Stimulated activated CD8-positive, alpha-beta memory T cell treated with anti-CD3 and anti-CD28 coated beads, Interleukin-4, amount 100 ng/mL, for 48 hours (primary cell): ENCODE measurements at regions not wholly inside any gene's neighbourhood (a gene's known extent, or its start where the extent isn't known, plus 50 kb on each side); places are given as distances from the start of the nearest gene placed in this dataset.

ENCODE experiments used
- DNase-seq: peaks from one replicate; pipeline ENCODE4 v3.0.0-alpha.2; 2020

DNA sequence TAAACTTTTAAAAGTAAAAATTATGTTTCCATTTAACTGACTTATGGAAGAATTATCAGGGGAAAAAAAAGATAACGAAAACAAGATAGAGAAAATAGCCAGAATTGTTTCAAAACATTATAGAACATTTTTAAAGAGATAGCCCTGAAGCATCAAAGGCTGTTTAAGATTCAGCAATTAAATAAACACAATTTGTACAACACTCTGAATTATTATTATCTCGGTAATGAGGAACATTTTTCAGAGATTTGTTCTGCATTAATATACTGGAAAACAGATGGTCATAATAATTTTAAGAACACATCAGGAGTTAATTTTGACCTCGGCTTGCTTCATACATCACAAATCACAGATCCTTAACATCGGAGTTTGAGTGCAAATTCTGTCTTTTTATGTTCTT, 643.8 kb downstream of the SORCS1 start:
- no peak for DNase-seq

DNA sequence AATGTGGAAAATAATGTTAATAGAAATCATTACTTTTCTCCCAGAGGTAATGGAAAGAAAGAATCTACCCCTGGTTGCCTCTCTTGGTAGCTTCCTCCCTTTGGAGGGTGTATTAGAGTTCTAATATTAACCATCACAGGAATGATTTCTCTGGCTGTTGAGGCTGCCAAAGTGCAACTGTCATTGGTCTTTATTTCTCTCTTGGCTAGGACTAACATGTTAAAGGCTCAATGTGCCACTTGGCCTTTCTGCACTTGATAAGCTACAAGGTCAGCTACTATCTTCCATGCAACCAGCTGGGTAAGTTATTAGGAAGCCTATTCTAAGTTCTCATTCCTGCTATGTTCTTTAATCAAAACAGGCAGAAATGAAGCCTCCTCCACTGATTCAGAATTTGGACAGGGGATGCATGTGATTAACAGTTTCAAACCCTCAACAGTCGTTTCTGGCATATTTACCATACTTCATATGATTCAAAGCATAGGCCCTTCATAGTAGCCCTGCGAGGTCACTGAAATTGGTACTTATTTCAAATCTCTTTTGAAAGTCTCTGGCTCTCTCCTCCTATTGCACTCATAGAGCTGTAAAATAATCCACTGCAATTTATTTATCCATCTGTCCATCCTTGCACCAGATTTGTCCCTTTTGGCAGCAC, 645.0 kb downstream of the SORCS1 start:
- no peak for DNase-seq

DNA sequence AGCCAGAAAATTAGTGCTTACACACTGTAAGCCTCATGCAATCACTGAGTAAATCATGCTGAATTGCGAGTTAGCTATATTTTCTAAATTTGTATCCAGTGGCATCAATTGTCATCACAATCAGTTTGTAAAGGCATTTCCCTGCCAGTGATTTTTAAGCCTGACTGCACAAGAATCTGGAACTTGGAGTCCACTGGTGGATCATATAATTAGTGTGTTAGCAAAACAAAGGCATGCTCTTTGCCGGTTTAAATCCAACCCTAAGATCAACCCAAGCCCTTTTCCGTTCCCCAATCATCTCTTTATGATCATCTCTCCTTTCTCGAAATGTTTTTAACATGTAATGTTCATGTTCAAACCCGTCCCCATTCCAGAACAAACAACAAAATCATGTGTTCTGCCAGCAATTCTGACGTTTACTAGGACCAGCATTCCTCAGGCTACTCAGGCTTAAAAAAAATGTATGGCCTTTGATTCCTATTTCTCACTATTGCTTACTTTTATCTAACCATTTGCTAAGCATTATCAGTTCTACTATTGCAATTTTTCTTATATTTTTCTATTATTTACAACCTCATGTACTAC, 649.2 kb downstream of the SORCS1 start:
- DNase-seq, result no peak

DNA sequence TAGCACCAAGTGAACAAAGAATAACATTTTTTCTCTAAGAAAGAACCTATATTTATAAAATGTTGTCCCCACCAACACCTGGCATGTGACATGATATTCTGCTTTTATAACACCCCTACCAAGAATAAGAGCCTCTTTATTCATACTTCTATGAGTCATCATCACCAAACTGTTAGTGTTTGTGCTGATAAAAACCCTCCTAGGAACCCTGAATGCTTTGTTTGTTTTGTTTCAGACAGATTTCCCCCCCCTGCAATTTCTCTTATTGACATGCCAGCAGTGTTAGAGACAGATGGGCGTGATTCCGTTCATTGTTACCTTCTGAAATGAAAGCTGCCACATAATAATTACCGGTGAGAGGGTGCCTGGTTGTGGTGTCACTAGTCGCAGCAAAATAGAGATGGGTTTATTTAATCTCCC, 651.1 kb downstream of the SORCS1 start:
- DNase-seq, result no peak

DNA sequence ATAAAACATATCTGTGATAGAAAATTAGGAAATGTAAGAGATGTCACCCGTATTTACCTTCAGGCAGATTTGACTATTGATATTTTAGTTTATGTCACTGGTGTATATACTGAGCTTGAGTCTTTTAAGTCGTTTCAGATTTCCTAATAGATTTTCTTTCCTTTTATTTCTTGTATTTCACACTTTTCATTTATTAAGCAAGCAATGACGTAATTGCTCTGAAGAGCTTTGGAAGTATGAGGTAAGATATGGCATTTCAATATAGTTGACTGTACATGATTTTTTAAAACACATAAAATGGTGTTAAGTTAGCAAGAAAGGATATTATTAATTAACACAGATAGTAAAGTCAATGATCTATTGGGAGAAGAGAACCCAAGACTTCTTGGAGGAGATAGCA, 652.6 kb downstream of the SORCS1 start:
- no peak for DNase-seq

DNA sequence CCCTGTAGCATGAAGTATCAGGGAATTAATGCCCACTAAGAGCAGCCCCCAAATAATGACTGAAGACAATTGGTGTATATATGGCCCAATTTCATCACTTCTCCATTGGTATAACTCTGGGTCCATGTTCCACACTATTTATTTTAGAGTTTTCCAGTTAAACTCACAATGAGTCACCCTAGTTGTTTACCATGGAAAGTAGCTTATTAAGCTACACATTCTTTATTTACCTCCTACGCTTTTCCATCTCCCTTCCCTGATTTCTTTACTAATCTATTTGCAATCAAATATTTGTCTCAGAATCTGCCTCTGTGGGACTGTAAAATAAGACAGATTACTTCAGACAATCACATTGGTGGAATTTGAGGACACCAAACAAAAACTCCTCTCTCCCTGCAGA, 655.6 kb downstream of the SORCS1 start:
- no peak for DNase-seq

DNA sequence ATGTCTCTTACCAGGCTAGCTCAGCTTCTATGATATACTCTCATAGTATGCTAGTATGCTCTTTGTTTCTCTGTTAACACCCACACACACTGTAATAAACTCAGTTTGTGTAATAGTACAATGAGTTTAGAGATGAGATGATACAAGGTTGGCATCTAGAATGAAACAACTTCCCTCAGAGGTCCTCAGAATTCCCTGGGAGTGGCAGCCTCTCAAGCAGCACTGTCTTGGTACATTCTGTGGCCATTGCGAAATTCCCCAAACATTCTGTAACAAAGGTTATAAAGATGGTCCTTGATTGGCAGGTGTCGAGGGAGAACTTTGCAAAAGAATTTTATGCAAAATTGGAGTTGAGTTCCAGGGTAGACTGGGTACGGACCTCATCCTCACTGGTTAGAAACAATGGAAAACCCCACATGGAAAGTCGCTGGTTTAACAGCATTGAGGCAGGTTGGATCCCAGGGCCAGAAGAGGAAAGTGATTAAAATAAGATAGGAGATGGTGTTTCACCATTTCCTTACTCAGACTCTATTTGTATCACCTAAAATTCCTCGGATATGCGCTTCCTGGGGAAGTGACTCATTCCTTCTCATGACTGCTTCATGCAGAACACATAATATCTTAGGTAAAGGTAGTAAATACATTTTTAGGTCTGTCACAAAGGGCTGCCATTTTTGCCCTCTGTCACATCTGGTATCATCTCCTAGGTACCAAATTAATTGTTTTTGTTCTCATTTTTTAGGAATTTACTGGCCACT, 657.8 kb downstream of the SORCS1 start:
- no peak for DNase-seq

DNA sequence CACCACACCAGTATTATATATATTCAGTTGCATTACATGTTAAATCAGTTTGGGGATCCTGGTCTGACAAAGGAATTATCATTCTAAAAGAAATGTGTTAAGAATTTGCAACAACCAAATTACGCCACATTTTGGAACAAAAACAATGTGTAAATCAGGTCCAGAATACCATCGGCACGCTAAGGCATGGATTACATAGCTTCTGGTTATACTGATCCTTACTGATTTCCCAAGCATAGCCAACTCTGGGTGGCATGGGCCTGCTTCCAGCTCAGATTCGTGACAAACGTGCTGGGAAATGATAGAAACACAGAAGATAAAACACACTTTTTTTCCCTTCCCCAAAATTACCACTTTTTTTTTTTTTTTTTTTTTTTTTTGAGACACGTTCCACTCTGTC, 660.0 kb downstream of the SORCS1 start:
- no peak for DNase-seq

DNA sequence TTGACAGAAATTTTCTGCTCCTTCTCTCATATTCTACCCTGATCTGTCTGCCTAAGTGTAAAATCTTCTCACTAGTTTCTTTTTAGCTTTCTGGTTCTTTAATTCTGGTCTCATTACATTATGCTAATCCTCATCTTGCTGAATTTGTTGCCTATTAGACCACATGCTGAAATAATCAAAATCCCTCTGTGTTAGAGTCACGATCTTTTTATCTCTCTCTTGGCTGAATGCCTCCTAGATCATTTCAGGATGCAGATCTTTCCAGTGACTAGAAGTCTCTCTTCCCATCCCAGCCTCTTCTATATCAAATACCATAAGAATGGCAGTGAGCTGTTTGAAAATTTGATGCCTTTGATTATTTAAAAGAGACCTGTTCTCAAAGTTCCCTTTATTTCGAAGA, 661.9 kb downstream of the SORCS1 start:
- DNase-seq, result no peak

DNA sequence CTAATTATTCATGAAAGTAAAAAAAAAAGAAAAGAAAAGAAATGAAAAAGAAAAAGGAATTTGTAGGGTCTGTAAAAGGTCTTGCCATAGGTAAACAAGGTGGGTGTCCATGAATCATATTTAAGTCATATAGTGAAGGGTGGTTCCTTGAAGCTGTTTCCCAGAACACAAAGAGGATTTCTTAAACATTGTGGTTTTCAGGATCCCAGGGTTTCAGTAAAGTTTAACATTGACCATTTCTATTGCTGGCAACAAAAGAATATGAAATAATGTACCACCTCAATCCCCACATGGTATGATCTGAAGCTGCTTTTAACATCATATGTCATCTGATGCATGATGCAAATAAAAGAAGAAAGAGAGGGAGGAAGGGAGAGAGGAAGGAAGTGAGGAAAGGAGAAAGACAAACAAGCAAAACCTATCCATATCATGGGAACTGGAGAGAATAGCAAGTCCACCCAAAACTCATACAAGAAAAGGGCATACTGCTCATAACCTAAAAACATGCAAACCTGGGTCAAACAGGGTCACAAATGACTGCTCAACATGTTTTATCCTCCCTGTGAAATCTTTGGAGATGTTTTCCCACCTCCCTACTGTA, 663.5 kb downstream of the SORCS1 start:
- DNase-seq, result no peak

DNA sequence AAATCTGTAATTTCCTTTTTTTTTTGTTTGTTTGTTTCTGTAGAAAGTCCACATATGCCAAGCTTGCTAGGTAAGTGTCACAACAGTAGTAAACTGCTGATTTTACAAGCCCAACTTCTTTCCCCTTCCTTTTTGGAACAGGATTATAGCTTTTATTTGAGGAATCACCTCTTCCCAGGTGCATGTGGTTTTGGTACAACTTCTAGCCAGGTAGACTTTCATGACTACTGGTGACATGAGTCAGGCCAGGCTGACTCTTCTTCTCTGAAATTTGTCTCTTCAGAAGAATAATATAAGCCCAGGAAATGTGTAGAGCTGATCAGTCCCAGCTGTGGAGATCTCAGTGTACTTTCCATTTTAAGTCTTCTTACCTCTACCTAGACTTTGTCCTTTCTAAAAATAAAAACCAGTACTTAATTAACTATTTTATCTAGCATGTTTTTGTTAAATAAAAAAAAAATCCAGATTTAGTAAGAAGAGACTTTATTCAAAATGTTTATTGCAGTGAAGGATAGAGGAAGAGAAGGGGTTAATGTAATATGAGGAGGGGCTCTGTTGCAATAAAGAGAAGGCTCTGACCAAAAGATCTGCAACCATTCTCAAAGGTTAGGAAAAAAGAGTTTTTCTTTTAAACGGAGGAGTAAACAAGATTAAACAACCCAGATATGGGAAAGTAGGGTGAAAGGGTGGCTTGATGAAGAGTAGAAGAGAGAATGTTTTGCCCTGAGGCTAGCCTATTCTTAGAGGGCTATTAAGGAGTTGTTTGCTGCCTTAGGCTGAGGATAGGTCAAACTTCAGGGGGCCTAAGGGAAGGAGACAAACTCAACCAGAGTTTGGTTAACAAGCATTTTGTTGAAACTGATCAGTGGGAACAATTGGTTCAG, 664.2 kb downstream of the SORCS1 start:
- DNase-seq, result no peak

DNA sequence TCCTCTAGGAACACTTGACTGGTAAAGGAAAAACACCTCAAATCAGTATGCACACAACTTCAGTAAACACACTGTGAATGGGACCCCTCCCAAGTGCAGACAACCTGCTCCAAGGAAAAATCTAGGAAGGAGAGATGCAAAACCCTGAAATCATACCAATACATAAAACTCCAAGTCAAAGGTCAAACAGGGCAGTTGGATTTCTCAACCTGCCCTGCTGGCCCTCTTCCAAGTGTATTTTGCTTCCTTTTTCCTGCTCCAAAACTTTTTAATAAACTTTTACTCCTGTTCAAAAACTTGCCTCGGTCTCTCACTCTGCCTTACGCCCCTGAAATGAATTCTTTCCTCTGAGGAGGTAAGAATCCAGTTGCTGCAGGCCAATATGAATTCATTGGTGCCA, 665.1 kb downstream of the SORCS1 start:
- DNase-seq, result no peak

DNA sequence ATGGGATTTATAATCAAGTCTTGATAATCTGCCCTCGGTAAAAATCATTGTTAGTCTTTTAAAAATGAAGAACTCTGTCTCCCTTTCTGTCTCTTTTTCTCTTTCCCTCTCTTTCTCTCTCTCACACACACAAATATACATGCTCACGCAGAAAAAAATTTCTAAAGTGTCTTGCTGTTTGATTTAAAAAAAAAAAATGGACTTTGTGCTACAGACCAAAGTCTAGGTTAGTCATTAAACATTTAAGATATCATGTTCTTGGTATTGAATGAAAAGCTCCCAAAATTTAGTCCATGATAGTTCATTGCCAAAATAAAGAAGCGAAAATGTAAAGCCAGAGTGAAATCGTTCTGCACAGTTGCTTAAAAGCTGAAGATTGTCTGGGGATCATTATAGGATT, 665.8 kb downstream of the SORCS1 start:
- DNase-seq, result no peak

DNA sequence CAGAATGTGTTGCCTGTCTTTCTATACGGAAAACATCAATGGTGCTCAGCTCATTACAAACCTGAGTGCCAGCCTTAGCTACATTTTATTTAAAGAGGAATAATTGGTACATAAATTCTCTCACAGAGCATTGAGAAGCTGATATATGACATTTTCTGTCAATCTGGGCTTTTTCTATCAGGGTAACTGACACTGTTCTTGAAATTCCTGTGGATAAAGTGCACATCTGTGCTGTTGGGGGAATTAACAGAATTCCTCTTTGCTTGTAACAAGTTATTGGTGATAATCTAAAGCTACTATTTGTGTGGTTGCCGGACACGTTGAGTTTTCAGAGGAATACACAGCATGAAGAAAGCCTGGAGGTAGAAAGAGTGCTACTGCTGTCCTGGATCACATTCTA, 668.6 kb downstream of the SORCS1 start:
- no peak for DNase-seq

DNA sequence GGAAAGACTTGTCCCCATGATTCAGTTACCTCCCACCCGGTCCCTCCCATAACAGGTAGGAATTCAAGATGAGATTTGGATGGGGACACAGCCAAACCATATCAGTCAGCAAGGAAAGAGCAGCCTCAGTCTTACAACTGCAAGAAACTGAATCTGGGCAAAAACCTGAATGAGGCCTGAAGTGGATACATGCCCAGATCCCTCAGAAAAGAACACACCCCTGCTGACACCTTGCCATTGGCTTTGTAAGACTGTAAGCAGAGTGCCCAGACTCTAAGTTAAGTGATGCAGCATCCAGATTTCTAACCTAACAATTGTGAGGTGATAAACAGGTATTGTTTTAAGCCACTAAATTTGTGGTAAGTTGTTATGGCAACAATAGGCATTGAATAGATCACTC, 670.8 kb downstream of the SORCS1 start:
- no peak for DNase-seq

DNA sequence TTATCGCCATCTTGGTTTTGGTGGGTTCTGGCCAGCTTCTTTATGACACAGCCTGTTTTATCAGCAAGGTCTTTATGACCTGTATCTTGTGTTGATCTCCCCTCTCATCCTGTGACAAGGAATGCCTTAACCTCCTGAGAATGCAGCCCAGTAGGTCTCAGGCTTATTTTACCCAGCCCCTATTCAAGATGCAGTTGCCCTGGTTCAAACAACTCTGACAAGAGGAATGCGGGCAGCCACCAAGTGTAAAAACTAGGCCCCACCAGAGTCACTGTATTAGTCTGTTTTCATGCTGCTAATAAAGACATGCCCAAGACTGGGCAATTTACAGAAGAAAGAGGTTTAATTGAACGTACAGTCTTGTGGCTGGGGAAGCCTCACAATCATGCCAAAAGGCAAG, 671.3 kb downstream of the SORCS1 start:
- no peak for DNase-seq

DNA sequence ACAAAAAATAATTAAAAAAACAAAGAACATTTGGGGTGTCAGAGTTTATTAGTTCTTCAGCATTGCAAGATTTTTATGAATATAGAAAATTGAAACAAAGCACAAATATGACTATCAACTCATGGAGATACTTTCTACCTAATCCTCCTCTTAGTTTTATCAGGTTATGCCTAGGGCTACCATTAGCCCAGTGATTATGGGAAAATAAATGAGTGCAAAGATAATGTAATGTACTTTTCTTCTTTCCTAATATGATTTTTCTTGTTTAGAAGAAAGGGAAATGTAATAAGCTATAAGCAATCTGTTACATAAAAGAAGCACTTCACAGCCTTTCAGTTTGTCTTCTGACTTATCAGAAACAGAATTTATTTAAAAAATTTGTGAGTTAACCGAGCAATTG, 676.8 kb downstream of the SORCS1 start:
- no peak for DNase-seq

DNA sequence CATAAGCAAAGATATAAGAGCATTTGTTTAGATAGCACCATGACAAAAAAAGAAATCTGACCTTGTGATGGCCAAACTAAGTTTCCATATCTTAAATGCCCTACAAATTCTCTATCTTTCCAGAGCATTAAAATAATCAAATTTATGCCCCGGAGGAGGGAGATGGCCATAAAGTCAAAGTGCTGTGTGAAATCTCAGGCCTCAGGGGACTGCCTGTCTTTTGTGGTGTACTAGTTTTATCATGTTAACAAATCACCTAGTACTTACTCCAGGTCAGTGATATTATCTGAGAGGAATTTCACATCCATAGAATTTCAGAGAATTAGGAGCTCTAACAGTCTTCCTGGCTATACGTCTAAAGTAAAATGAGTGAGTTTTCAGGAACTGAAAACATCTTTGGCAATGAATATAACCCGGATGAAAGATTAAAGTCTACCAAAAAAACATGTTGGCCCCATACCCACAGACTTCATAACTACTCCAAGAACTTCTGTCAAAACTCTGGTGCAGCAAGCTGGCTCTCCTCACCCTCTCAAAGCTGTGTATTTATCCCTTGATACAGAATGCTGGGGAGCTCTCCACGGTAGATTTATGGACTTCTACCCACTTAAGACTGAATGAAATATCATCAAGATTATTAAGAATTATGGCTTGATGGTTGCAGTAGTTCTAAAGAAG, 682.8 kb downstream of the SORCS1 start:
- DNase-seq, result no peak

DNA sequence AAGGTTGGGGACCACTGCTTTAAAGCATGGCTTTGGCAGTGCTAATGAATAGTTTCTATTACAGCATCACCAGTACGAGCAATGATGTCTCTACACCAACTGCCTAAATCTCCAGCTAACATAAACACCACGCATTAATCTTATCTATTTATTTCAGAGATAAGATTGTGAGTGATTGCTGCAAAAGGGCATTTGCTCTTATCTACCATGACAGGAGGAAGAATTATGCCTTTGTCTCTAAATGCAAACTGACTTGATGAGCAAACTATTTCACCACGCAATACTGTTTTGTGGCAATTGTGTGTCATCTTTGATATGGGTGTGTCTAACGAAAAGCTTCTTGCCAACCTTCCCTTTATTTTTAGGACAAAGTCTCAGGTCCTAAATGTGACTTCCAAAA, 684.9 kb downstream of the SORCS1 start:
- DNase-seq, result no peak

DNA sequence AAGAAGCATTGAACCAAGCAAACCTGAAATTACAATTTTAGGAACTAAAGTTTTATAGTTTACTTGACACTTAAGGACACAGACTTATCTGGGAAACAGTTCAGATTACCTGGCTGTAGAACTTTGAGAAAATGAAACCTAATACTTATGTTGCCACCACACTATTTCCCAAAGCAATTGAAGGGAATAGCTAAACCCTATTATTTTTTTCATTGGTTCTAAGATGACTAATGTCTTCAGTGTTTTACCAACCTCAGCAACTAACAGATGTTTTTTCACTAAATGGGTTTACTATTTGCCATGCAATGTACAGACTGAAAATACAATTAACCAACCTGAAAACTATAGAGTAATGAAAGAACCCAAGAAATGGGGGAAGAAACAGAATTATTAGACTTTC, 689.6 kb downstream of the SORCS1 start:
- no peak for DNase-seq

DNA sequence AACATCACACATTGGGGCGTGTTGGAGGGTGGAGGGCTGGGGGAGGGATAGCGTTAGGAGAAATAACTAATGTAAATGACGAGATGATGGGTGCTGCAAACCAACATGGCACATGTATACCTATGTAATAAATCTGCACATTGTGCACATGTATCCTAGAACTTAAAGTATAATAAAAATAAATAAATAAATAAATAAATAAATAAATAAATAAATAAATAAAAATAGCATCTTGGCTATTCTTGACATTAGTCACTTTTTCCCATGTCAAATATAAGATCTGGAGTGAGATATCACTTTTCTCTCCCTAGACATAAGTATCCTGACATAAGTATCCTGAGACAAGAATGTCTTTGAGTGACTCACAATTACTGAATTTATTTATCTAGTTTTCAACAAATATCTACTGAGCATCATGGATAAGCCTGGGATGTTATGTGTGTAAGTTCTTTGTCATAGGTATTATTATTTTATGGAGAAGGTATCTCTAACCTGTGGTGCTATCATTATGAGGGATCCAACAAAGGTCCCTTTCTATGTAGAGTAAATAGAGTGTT, 691.3 kb downstream of the SORCS1 start:
- DNase-seq, result no peak

DNA sequence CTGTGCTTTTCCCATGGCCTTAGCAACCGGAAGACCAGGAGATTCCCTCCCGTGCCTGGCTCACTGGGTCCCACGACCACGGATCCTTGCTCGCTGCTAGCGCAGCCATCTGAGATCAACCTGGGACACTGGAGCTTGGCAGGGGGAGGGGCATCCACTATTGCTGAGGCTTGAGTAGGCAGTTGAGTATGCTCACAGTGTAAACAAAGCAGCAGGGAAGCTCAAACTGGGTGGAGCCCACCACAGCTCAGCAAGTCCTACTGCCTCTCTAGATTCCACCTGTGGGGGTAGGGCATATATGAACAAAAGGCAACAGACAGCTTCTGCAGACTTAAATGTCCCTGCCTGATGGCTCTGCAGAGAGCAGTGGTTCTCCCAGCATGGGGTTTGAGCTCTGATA, 697.0 kb downstream of the SORCS1 start:
- no peak for DNase-seq
